IMR-90 (cell line): ENCODE measurements at regions not wholly inside any gene's neighbourhood (a gene's known extent, or its start where the extent isn't known, plus 50 kb on each side); places are given as distances from the start of the nearest gene placed in this dataset.

Experiments
- ATAC-seq: fragments of 200-7000 bp; cut with Tn5 transposase; 2 replicates; pipeline ENCODE4 v1.9.1; 2020; ENCODE audit warnings: low read depth, mild to moderate bottlenecking, moderate library complexity
- BruUV-seq: library from RNA; stranded (reverse); fragments of 400-500 nt; replicated peaks from 2 replicates; lab custom pipeline; 2021; lab: Mats Ljungman, UMichigan
- CTCF ChIA-PET: fragments of 300-600 bp; formaldehyde crosslinking; extraction: SDS; loops from one replicate; lab custom pipeline; 2021; ENCODE audit warnings: antibody characterized with exemption; lab: Yijun Ruan, JAX
- POLR2A ChIA-PET: fragments of 300-600 bp; sonication (Branson Sonifier 250); formaldehyde crosslinking; loops from one replicate; lab custom pipeline; 2022; ENCODE audit warnings: antibody characterized with exemption; ENCODE audit not compliant: unreplicated experiment; lab: Charles Lee
- DNase-seq: peaks from one replicate; pipeline ENCODE4 v3.0.0; 2013
- H2AFZ ChIP-seq: replicated peaks from 2 replicates; pipeline ENCODE3; 2013; ENCODE audit warnings: low read length, mild to moderate bottlenecking; ENCODE audit not compliant: poor library complexity
- H2AK5ac ChIP-seq: 2 replicates; pipeline ENCODE4 v1.6.1; 2013; ENCODE audit warnings: low read depth, low read length, inconsistent platforms
- H2AK9ac ChIP-seq: replicated peaks from 2 replicates; pipeline ENCODE3; 2013; ENCODE audit warnings: mild to moderate bottlenecking, low read depth, low read length, moderate library complexity; ENCODE audit not compliant: poor library complexity
- H2BK120ac ChIP-seq: 2 replicates; pipeline ENCODE4 v1.6.1; 2013; ENCODE audit warnings: low read depth, low read length, inconsistent platforms
- H2BK15ac ChIP-seq: 3 replicates; pipeline ENCODE4 v1.6.1; 2013; ENCODE audit warnings: low read depth, low read length, inconsistent platforms
- H2BK20ac ChIP-seq: 2 replicates; pipeline ENCODE4 v1.6.1; 2013; ENCODE audit warnings: low read depth, mild to moderate bottlenecking, inconsistent platforms, low read length, moderate library complexity
- H2BK5ac ChIP-seq: 2 replicates; pipeline ENCODE4 v1.6.1; 2013; ENCODE audit warnings: mild to moderate bottlenecking, low read depth, low read length, inconsistent platforms; ENCODE audit not compliant: poor library complexity, severe bottlenecking
- H3K14ac ChIP-seq: replicated peaks from 2 replicates; pipeline ENCODE4 v1.6.1; 2013; ENCODE audit warnings: low read depth, low read length, inconsistent platforms
- H3K18ac ChIP-seq: 2 replicates; pipeline ENCODE4 v1.6.1; 2013; ENCODE audit warnings: low read depth, low read length, control low read depth
- H3K23ac ChIP-seq: 2 replicates; pipeline ENCODE4 v1.6.1; 2013; ENCODE audit warnings: low read depth, low read length, inconsistent platforms
- H3K27ac ChIP-seq: 2 replicates; pipeline ENCODE4 v1.5.1; 2013; ENCODE audit warnings: mild to moderate bottlenecking, control low read depth, low read length; ENCODE audit not compliant: insufficient read depth
- H3K27me3 ChIP-seq: 2 replicates; pipeline ENCODE4 v1.6.1; 2013; ENCODE audit warnings: low read length; ENCODE audit not compliant: control insufficient read depth, insufficient read depth
- H3K36me3 ChIP-seq: 2 replicates; pipeline ENCODE4 v1.6.1; 2013; ENCODE audit warnings: low read length, mixed read lengths; ENCODE audit not compliant: control insufficient read depth, insufficient read depth
- H3K4ac ChIP-seq: 2 replicates; pipeline ENCODE4 v1.6.1; 2013; ENCODE audit warnings: low read depth, low read length, inconsistent platforms
- H3K4me1 ChIP-seq: 2 replicates; pipeline ENCODE4 v1.6.1; 2013; ENCODE audit warnings: low read length, mixed read lengths; ENCODE audit not compliant: control insufficient read depth, insufficient read depth
- H3K4me2 ChIP-seq: 2 replicates; pipeline ENCODE4 v1.6.1; 2013; ENCODE audit warnings: low read depth, mild to moderate bottlenecking, control low read depth, low read length, moderate library complexity
- H3K4me3 ChIP-seq: 2 replicates; pipeline ENCODE4 v1.5.1; 2013; ENCODE audit warnings: low read depth, mild to moderate bottlenecking, control low read depth, low read length, moderate library complexity; ENCODE audit not compliant: insufficient read depth
- H3K56ac ChIP-seq: 2 replicates; pipeline ENCODE4 v1.6.1; 2013; ENCODE audit warnings: low read length, inconsistent platforms; ENCODE audit not compliant: insufficient read depth; ENCODE audit errors: extremely low read depth
- H3K79me1 ChIP-seq, 2 experiments: 2 replicates each; pipeline ENCODE4 v1.6.1; 2013; ENCODE audit warnings: low read length in 2 of 2, inconsistent platforms in 1 of 2, low read depth in 1 of 2
- H3K9ac ChIP-seq: 2 replicates; pipeline ENCODE4 v1.6.1; 2013; ENCODE audit warnings: low read depth, low read length, control low read depth
- H3K9me1 ChIP-seq: 2 replicates; pipeline ENCODE4 v1.6.1; 2013; ENCODE audit warnings: low read length, inconsistent platforms; ENCODE audit not compliant: insufficient read depth
- H3K9me3 ChIP-seq: 2 replicates; pipeline ENCODE4 v1.6.1; 2013; ENCODE audit warnings: low read length; ENCODE audit not compliant: control insufficient read depth, insufficient read depth
- H4K20me1 ChIP-seq: 2 replicates; pipeline ENCODE4 v1.6.1; 2013; ENCODE audit warnings: low read length, inconsistent platforms; ENCODE audit not compliant: insufficient read depth
- H4K5ac ChIP-seq: 2 replicates; pipeline ENCODE4 v1.6.1; 2013; ENCODE audit warnings: mild to moderate bottlenecking, low read depth, low read length, control low read depth
- H4K8ac ChIP-seq, 2 experiments: 2 replicates each; pipeline ENCODE4 v1.6.1; 2013; ENCODE audit warnings: low read depth in 2 of 2, low read length in 2 of 2, control low read depth in 1 of 2, inconsistent platforms in 1 of 2
- H4K91ac ChIP-seq: 2 replicates; pipeline ENCODE4 v1.6.1; 2013; ENCODE audit warnings: low read depth, low read length, inconsistent platforms; ENCODE audit not compliant: insufficient read depth
- BHLHE40 ChIP-seq: fragments of 150-350 bp; IDR thresholded peaks from 2 replicates; pipeline ENCODE4 v1.6.1; 2016; ENCODE audit warnings: mild to moderate bottlenecking, low read depth, low read length
- CEBPB ChIP-seq: IDR thresholded peaks from 2 replicates; pipeline ENCODE4 v1.6.1; 2012; ENCODE audit warnings: low read depth, low read length, improper control_type of control experiment
- FOS ChIP-seq: fragments of 150-350 bp; IDR thresholded peaks from 2 replicates; pipeline ENCODE4 v1.6.1; 2016; ENCODE audit warnings: low read depth, low read length
- MAFK ChIP-seq: IDR thresholded peaks from 2 replicates; pipeline ENCODE4 v1.6.1; 2012; ENCODE audit warnings: low read depth, low read length, improper control_type of control experiment
- MAZ ChIP-seq: IDR thresholded peaks from 2 replicates; pipeline ENCODE4 v1.6.1; 2012; ENCODE audit warnings: low read depth, mild to moderate bottlenecking, low read length, improper control_type of control experiment, moderate library complexity, borderline replicate concordance
- NFE2L2 ChIP-seq: fragments of 150-350 bp; IDR thresholded peaks from 2 replicates; pipeline ENCODE4 v1.6.1; 2016; ENCODE audit warnings: low read depth, mild to moderate bottlenecking, low read length
- RAD21 ChIP-seq: IDR thresholded peaks from 2 replicates; pipeline ENCODE4 v1.6.1; 2012; ENCODE audit warnings: low read length, improper control_type of control experiment
- RCOR1 ChIP-seq: IDR thresholded peaks from 2 replicates; pipeline ENCODE4 v1.6.1; 2012; ENCODE audit warnings: mild to moderate bottlenecking, low read length, improper control_type of control experiment; ENCODE audit not compliant: insufficient replicate concordance
- RFX5 ChIP-seq: IDR thresholded peaks from 2 replicates; pipeline ENCODE4 v1.8.0; 2012; ENCODE audit warnings: low read depth, mild to moderate bottlenecking, low read length, moderate library complexity
- SMC3 ChIP-seq: fragments of 150-350 bp; IDR thresholded peaks from 2 replicates; pipeline ENCODE4 v1.6.1; 2016; ENCODE audit warnings: low read depth, mild to moderate bottlenecking, antibody characterized with exemption, low read length, moderate library complexity
- WGBS, 2 experiments: methylation state at CpG; one replicate each; pipeline versions ENCODE4 v1.1.5 to v1.1.7; 2013; ENCODE audit warnings: missing lambda C conversion rate in 2 of 2; ENCODE audit not compliant: insufficient read length in 1 of 2; ENCODE audit errors: extremely low coverage in 2 of 2; 5-methylcytosine and 5-hydroxymethylcytosine counted together
- dilution Hi-C: fragments of 300-500 bp; cut with HindIII; formaldehyde crosslinking; loops from one replicate; pipeline ENCODE4 v1.14.3; 2018; ENCODE audit warnings: low sequenced_read_pairs; ENCODE audit not compliant: unreplicated experiment
- in situ Hi-C: fragments of 300-500 bp; cut with MboI; formaldehyde crosslinking; loops from 3 replicates; pipeline ENCODE4 v1.14.3; 2019; ENCODE audit warnings: low sequenced_read_pairs, inconsistent platforms, mixed read lengths
- intact Hi-C: fragments of 100-400 bp; cut with micrococcal nuclease; formaldehyde crosslinking; loops from 2 replicates; pipeline ENCODE4 v1.10.0; 2022
- TF ChIP-seq, protein P1 (sequence below): conservative IDR thresholded peaks from 2 replicates; pipeline ENCODE4 v1.5.1; 2012; ENCODE audit warnings: mild to moderate bottlenecking, low read depth, low read length, improper control_type of control experiment

DNA sequence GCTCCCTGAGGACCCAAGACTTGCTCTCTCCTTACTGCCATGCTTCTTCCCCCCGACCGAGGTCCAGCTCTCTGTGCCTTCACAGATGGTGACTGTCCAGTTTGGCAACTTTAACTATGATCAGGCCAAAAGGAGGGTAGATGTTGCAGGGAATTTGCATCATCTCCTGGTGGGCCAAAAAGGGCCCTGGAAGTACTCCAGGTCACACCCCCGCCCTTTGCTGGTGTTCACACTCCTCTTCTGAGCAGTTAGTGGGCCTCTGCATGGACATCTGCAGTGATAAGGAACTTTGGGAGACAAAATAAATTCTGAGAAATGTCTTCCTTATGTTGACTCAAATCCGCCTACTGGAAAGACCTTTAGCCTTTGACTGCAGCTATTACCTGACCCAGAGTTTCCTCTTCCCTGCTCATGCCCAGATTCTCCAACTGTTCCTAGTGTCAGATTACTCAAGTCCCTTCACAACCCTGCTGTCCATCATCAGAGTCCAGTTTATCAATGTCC lies 234.4 kb downstream of the LOXHD1 start:
- DNase-seq (no peak), ATAC-seq (no peak)
- no peak overlapping the region for H3K23ac ChIP-seq
- H4K20me1 ChIP-seq, result no peaks in the 10 kb centered on the region
- H3K79me1 ChIP-seq, result no peaks in the 10 kb centered on the region
- H2AK5ac ChIP-seq, result no peak overlapping the region
- no peak overlapping the region for H2BK15ac ChIP-seq
- no peak overlapping the region for H3K4me3 ChIP-seq
- no TSS peak for BruUV-seq
- H2BK5ac ChIP-seq, result no peak overlapping the region
- no peaks in the 10 kb centered on the region for H3K9me3 ChIP-seq
- H3K9ac ChIP-seq, result no peak overlapping the region
- H3K36me3 ChIP-seq, result no peaks in the 10 kb centered on the region
- H3K4me1 ChIP-seq, result no peaks in the 10 kb centered on the region
- H3K4ac ChIP-seq, result no peak overlapping the region
- in situ Hi-C loops (no loop called here), dilution Hi-C loops (no loop called here), intact Hi-C loops (no loop called here)
- H2AFZ ChIP-seq, result no peak overlapping the region
- H4K5ac ChIP-seq, result no peak overlapping the region
- no peak overlapping the region for H2AK9ac ChIP-seq
- POLR2A ChIA-PET, result no interaction called here
- no peaks in the 10 kb centered on the region for H3K9me1 ChIP-seq
- CTCF ChIA-PET, result no interaction called here
- no peak for TF ChIP-seq FOS
- TF ChIP-seq CEBPB, result no peak
- TF ChIP-seq SMC3, result no peak
- TF ChIP-seq MAZ, result no peak
- no peak for TF ChIP-seq RFX5
- TF ChIP-seq, protein P1, sequence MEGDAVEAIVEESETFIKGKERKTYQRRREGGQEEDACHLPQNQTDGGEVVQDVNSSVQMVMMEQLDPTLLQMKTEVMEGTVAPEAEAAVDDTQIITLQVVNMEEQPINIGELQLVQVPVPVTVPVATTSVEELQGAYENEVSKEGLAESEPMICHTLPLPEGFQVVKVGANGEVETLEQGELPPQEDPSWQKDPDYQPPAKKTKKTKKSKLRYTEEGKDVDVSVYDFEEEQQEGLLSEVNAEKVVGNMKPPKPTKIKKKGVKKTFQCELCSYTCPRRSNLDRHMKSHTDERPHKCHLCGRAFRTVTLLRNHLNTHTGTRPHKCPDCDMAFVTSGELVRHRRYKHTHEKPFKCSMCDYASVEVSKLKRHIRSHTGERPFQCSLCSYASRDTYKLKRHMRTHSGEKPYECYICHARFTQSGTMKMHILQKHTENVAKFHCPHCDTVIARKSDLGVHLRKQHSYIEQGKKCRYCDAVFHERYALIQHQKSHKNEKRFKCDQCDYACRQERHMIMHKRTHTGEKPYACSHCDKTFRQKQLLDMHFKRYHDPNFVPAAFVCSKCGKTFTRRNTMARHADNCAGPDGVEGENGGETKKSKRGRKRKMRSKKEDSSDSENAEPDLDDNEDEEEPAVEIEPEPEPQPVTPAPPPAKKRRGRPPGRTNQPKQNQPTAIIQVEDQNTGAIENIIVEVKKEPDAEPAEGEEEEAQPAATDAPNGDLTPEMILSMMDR, result no peak
- no peak for TF ChIP-seq BHLHE40
- no peak for TF ChIP-seq NFE2L2
- TF ChIP-seq MAFK, result no peak
- no peak for TF ChIP-seq RAD21
- TF ChIP-seq RCOR1, result no peak
- WGBS, 2 experiments, result no CpG with 5 or more reads among the region's 4 CpGs
- no peak overlapping the region for H3K14ac ChIP-seq
- H3K56ac ChIP-seq, result no peak overlapping the region
- H4K8ac ChIP-seq, result no peak overlapping the region
- H3K27me3 ChIP-seq, result no peaks in the 10 kb centered on the region
- no peak overlapping the region for H3K4me2 ChIP-seq
- H2BK20ac ChIP-seq, result no peak overlapping the region
- no peak overlapping the region for H3K27ac ChIP-seq
- no peak overlapping the region for H4K91ac ChIP-seq
- no peak overlapping the region for H2BK120ac ChIP-seq
- H3K18ac ChIP-seq, result no peak overlapping the region
